Neural progenitor cell (in vitro differentiated cells): ENCODE measurements at regions not wholly inside any gene's neighbourhood (a gene's known extent, or its start where the extent isn't known, plus 50 kb on each side); places are given as distances from the start of the nearest gene placed in this dataset.
A peak's percentile ranks its signal among the peaks of the same experiment; 100 is the strongest.

ENCODE experiments used
- DNase-seq: peaks from one replicate; pipeline ENCODE4 v3.0.0-alpha.2; 2016; ENCODE audit warnings: low spot score
- H2AFZ ChIP-seq: fragments of 200-600 bp; sonication (generic); replicated peaks from 2 replicates; pipeline ENCODE4 v1.6.1; 2016; ENCODE audit warnings: antibody characterized with exemption
- H3F3A ChIP-seq: fragments of 200-600 bp; sonication (generic); 2 replicates; pipeline ENCODE4 v1.6.1; 2016; ENCODE audit warnings: antibody characterized with exemption, low read depth
- H3K27ac ChIP-seq: fragments of 200-600 bp; sonication (generic); 2 replicates; pipeline ENCODE4 v1.5.1; 2016; ENCODE audit warnings: mild to moderate bottlenecking
- H3K27me3 ChIP-seq: fragments of 200-600 bp; sonication (generic); 2 replicates; pipeline ENCODE4 v1.6.1; 2016; ENCODE audit warnings: mild to moderate bottlenecking, moderate library complexity
- H3K36me3 ChIP-seq: fragments of 200-600 bp; sonication (generic); 2 replicates; pipeline ENCODE4 v1.5.1; 2016
- H3K4me1 ChIP-seq: fragments of 200-600 bp; sonication (generic); 2 replicates; pipeline ENCODE4 v1.6.1; 2016; ENCODE audit warnings: mixed run types
- H3K4me2 ChIP-seq: fragments of 200-600 bp; sonication (generic); 2 replicates; pipeline ENCODE4 v1.6.1; 2016
- H3K4me3 ChIP-seq: fragments of 200-600 bp; sonication (generic); 2 replicates; pipeline ENCODE4 v1.5.1; 2016
- H3K79me2 ChIP-seq: fragments of 200-600 bp; sonication (generic); 2 replicates; pipeline ENCODE4 v1.6.1; 2016; ENCODE audit warnings: low read depth
- H3K9ac ChIP-seq: fragments of 200-600 bp; sonication (generic); 2 replicates; pipeline ENCODE4 v1.6.1; 2016
- H3K9me3 ChIP-seq: fragments of 200-600 bp; sonication (generic); 2 replicates; pipeline ENCODE4 v1.5.1; 2016; ENCODE audit warnings: low read depth
- H4K20me1 ChIP-seq: fragments of 200-600 bp; sonication (generic); 2 replicates; pipeline ENCODE4 v1.6.1; 2016; ENCODE audit warnings: low read depth
- H3K27ac Mint-ChIP-seq: 3 replicates; pipeline ENCODE4 v1.8.0; 2021; ENCODE audit warnings: mixed read lengths
- H3K27me3 Mint-ChIP-seq: 2 replicates; pipeline ENCODE4 v1.8.0; 2022; ENCODE audit warnings: low read depth, mild to moderate bottlenecking, inconsistent platforms, moderate library complexity, mixed read lengths; ENCODE audit not compliant: insufficient read depth
- H3K36me3 Mint-ChIP-seq: 3 replicates; pipeline ENCODE4 v1.8.0; 2021; ENCODE audit warnings: mixed read lengths
- H3K4me1 Mint-ChIP-seq: 3 replicates; pipeline ENCODE4 v1.8.0; 2021; ENCODE audit warnings: mixed read lengths
- H3K4me3 Mint-ChIP-seq: 3 replicates; pipeline ENCODE4 v1.8.0; 2021; ENCODE audit warnings: mild to moderate bottlenecking, moderate library complexity, mixed read lengths
- H3K9me3 Mint-ChIP-seq: 3 replicates; pipeline ENCODE4 v1.8.0; 2020; ENCODE audit warnings: mixed read lengths
- CTCF ChIP-seq: fragments of 200-600 bp; sonication (generic); IDR thresholded peaks from 2 replicates; pipeline ENCODE4 v1.5.1; 2017; ENCODE audit warnings: antibody characterized with exemption, mild to moderate bottlenecking
- EZH2 ChIP-seq: fragments of 200-600 bp; sonication (generic); IDR thresholded peaks from 2 replicates; pipeline ENCODE4 v1.6.1; 2017; ENCODE audit warnings: antibody characterized with exemption, mild to moderate bottlenecking, moderate library complexity
- EZH2phosphoT487 ChIP-seq: fragments of 200-600 bp; sonication (generic); IDR thresholded peaks from 2 replicates; pipeline ENCODE4 v1.6.1; 2017; ENCODE audit warnings: antibody characterized with exemption

GRCh38 chr9:126166866-126167265 is 159.8 kb upstream of the MVB12B start:
- Mint-ChIP-seq H3K9me3 (peaks cover 3% of the 10 kb centered on the region), H3K4me3 (no peak overlapping the region), H3K36me3 (no peaks in the 10 kb centered on the region), H3K27ac (no peak overlapping the region), H3K27me3 (peaks cover 7% of the 10 kb centered on the region), H3K4me1 (peaks cover 4% of the 10 kb centered on the region)
- TF ChIP-seq EZH2 (no peak), CTCF (no peak), EZH2phosphoT487 (no peak)
- DNase-seq = no peak
- Histone ChIP-seq H3K4me3 (no peak overlapping the region), H3K4me1 (no peaks in the 10 kb centered on the region), H4K20me1 (no peaks in the 10 kb centered on the region), H3K27ac (no peak overlapping the region), H3K9me3 (no peaks in the 10 kb centered on the region), H3K79me2 (no peaks in the 10 kb centered on the region), H3K4me2 (no peak overlapping the region), H2AFZ (no peak overlapping the region), H3K36me3 (no peaks in the 10 kb centered on the region), H3K27me3 (no peaks in the 10 kb centered on the region), H3K9ac (no peak overlapping the region), H3F3A (no peaks in the 10 kb centered on the region)

- no peaks in the 10 kb centered on the region for H3K27me3 ChIP-seq
- no peaks in the 10 kb centered on the region for H3K9me3 Mint-ChIP-seq
- H3K27ac Mint-ChIP-seq = no peak overlapping the region
- no peak overlapping the region for H3K27ac ChIP-seq
- no peak overlapping the region for H3K4me3 ChIP-seq
- H3K9me3 ChIP-seq = no peaks in the 10 kb centered on the region
- peaks cover 9% of the 10 kb centered on the region for H3K27me3 Mint-ChIP-seq
- no peak overlapping the region for H3K4me3 Mint-ChIP-seq
- H4K20me1 ChIP-seq = no peaks in the 10 kb centered on the region
- no peak for DNase-seq
- no peaks in the 10 kb centered on the region for H3K36me3 ChIP-seq
- H3K4me1 ChIP-seq = no peaks in the 10 kb centered on the region
- peaks cover 4% of the 10 kb centered on the region for H3K4me1 Mint-ChIP-seq
- H2AFZ ChIP-seq = peak overlapping the region; percentile 26
- no peaks in the 10 kb centered on the region for H3K79me2 ChIP-seq
- H3K36me3 Mint-ChIP-seq = no peaks in the 10 kb centered on the region
- H3K4me2 ChIP-seq = no peak overlapping the region
- no peak overlapping the region for H3K9ac ChIP-seq
- TF ChIP-seq EZH2 = no peak
- H3F3A ChIP-seq = no peaks in the 10 kb centered on the region
Observed at GRCh38 chr9:126169736-126170135, 156.9 kb upstream of the MVB12B start.

GRCh38 chr9:126170286-126170823 is 156.3 kb upstream of the MVB12B start:
- Mint-ChIP-seq H3K27ac (no peak overlapping the region), H3K4me1 (no peaks in the 10 kb centered on the region), H3K27me3 (peaks cover 7% of the 10 kb centered on the region), H3K4me3 (no peak overlapping the region), H3K36me3 (no peaks in the 10 kb centered on the region), H3K9me3 (no peaks in the 10 kb centered on the region)
- H4K20me1 ChIP-seq = no peaks in the 10 kb centered on the region
- no peak for DNase-seq
- no peaks in the 10 kb centered on the region for H3K9me3 ChIP-seq
- H2AFZ ChIP-seq = peak overlapping the region; percentile 26
- no peaks in the 10 kb centered on the region for H3K36me3 ChIP-seq
- no peak overlapping the region for H3K4me3 ChIP-seq
- H3K4me1 ChIP-seq = no peaks in the 10 kb centered on the region
- no peaks in the 10 kb centered on the region for H3K79me2 ChIP-seq
- no peak overlapping the region for H3K4me2 ChIP-seq
- H3K9ac ChIP-seq = no peak overlapping the region
- H3K27ac ChIP-seq = no peak overlapping the region
- H3F3A ChIP-seq = no peaks in the 10 kb centered on the region
- no peak for TF ChIP-seq CTCF
- TF ChIP-seq EZH2phosphoT487 = no peak
- TF ChIP-seq EZH2 = no peak
- no peaks in the 10 kb centered on the region for H3K27me3 ChIP-seq

GRCh38 chr9:126171641-126172040 is 155.0 kb upstream of the MVB12B start:
- Histone ChIP-seq H3K27me3 (no peaks in the 10 kb centered on the region), H3K4me3 (no peak overlapping the region), H3K79me2 (no peaks in the 10 kb centered on the region), H3F3A (no peaks in the 10 kb centered on the region), H3K4me2 (no peak overlapping the region), H3K36me3 (no peaks in the 10 kb centered on the region), H3K9ac (no peak overlapping the region), H2AFZ (no peak overlapping the region), H3K4me1 (no peaks in the 10 kb centered on the region), H3K9me3 (no peaks in the 10 kb centered on the region), H3K27ac (no peak overlapping the region), H4K20me1 (no peaks in the 10 kb centered on the region)
- H3K27me3 Mint-ChIP-seq = peaks cover 4% of the 10 kb centered on the region
- no peak for DNase-seq
- H3K36me3 Mint-ChIP-seq = no peaks in the 10 kb centered on the region
- TF ChIP-seq EZH2phosphoT487 = no peak
- TF ChIP-seq CTCF = no peak
- TF ChIP-seq EZH2 = no peak
- H3K4me3 Mint-ChIP-seq = no peak overlapping the region
- no peaks in the 10 kb centered on the region for H3K4me1 Mint-ChIP-seq
- no peaks in the 10 kb centered on the region for H3K9me3 Mint-ChIP-seq
- H3K27ac Mint-ChIP-seq = no peak overlapping the region
